GM19455 (cell line): ENCODE measurements at regions not wholly inside any gene's neighbourhood (a gene's known extent, or its start where the extent isn't known, plus 50 kb on each side); places are given as distances from the start of the nearest gene placed in this dataset.

Experiments
- ATAC-seq: cut with Tn5 transposase; IDR thresholded peaks from one replicate; pipeline ENCODE4 v1.9.1; 2021; ENCODE audit not compliant: unreplicated experiment

DNA sequence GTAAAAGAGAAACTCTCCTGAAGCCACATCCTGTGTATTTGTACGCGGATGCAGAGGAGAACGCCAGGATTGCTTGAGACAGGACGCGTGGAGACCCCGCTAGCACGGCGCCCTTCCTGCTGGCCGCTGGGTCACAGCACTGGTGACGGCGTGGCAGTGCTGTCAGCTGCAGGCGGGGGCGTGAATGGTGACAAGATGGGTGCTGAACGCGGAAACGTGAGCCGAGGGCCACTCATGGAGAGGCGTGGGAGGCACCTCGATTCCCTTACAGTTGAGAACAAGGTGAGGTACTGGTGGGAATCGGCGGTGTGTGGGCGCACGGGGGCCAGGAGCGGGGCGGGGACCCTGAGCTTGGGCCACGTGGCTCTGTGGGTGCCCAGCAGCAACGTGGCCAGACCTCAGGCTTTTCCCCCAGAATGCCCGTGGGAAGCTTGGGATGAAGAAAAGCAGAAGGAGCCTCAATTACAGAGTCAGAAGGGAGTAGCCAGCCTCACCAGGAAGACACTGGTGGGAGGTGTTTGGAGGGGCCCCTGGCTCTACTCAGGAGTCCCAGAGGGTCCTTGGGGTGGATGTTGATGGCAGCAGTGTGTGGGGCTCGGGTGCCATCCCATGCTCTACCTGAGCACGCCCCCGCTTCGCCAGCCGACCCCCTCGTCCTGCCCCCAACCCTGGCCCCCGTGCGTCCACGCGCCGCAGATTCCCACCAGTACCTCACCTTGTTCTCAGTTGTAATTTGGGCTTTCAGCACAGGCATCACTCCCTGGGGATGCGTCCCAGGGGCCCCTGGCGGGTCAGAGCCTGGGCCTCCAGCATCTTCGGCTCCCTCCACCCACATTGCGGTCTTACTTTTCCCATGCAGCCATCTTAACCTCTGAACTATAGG is 208.4 kb upstream of the TCERG1L start:
- no peak for ATAC-seq

DNA sequence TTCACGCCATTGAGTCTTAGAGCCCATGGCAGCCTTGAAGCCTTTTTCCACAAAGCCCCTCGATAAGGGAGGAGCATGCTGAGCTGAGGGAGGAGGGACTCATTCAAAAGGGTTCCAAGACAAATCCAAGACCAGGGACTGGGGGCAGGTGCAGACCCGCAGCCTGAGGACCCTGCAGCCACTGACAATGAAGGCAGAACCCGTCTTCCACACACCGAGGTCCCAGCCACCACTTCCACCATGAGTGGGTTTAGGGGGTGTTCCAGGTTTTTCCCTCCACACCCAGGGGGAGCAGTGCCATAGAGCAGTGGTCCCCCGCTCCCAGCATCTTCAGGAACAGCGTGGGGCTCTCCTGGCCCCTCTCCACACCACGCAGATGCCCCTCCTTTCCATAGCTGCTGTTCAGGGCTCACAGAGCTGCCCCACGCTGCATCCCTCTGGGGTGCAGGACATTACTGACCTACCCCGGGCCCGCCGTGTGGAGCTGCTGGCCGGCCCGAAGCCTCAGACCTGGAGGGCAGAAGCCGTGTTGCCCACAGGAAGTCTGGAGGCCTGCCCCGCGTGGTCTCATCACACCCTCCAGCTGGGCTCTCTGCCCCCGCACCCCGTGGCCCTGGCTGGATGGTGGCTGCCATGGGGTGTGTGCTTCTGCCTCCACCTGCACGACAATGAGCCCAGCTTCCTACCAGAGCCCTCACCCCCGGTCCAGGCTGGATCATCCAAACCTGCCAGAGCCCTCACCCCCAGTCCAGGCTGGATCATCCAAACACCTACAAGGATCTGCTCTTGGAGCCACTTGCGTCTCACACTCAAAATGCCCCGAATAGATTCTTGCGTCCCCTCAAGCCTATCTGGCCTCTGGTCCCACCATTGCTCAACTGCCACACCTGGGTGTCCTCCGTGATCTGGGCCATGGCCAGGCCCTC is 220.0 kb upstream of the TCERG1L start:
- ATAC-seq: no peak

- ATAC-seq: no peak
Observed at GRCh38 chr10:131532291-131532690, 220.8 kb upstream of the TCERG1L start.

GRCh38 chr10:131532745-131533341 is 221.3 kb upstream of the TCERG1L start:
- ATAC-seq: no peak

GRCh38 chr10:131533846-131534526 is 222.5 kb upstream of the TCERG1L start:
- ATAC-seq: no peak

DNA sequence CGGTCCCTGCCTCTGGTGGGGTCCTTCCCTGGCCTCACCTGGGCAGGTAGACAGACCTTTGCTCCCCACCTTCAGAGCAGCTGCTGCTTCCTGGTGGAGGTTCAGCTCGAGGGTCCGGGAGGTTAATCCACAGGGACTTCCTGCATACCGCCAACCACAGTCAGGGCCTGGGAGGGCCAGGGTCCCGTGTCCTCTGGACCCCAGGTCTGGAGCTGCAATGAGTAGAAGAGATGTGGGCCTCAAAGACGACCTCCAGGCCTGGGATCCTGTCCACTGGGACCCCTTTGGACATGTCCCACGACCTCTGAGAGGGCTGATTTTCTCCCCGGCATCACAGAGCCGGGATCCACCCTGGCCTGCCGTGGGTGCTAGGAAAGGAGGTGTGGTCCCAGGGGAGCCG is 223.3 kb upstream of the TCERG1L start:
- ATAC-seq: no peak

- no peak for ATAC-seq
Observed at GRCh38 chr10:131536676-131537075, 225.2 kb upstream of the TCERG1L start.

DNA sequence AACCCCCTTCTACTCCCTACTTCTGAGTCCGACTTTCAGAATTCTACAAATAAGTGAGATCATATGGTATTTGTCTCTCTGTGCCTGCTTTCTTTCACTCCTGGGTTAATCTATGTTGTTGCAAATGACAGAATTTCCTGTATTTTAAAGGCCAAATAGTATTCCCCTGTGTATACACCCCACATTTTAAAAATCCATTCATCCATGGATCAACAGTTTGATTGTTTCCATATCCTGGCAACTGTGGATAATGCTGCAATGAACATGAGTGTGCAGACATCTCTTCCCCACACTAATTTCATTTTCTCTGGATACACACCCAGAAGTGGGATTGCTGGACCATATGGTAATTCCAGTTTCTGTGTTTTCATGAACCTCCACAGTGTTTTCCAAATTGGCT is 225.8 kb upstream of the TCERG1L start:
- no peak for ATAC-seq

- ATAC-seq: no peak
Observed at GRCh38 chr10:131544495-131544894, 233.0 kb upstream of the TCERG1L start.

GRCh38 chr10:131546086-131546810 is 234.7 kb upstream of the TCERG1L start:
- ATAC-seq: no peak

- ATAC-seq: no peak
Observed at GRCh38 chr10:131547129-131547799, 235.7 kb upstream of the TCERG1L start.

GRCh38 chr10:131548176-131548575 is 236.7 kb upstream of the TCERG1L start:
- ATAC-seq: no peak

- no peak for ATAC-seq
Observed at GRCh38 chr10:131549116-131549515, 237.6 kb upstream of the TCERG1L start.

GRCh38 chr10:131553121-131553520 is 241.6 kb upstream of the TCERG1L start:
- ATAC-seq: no peak

DNA sequence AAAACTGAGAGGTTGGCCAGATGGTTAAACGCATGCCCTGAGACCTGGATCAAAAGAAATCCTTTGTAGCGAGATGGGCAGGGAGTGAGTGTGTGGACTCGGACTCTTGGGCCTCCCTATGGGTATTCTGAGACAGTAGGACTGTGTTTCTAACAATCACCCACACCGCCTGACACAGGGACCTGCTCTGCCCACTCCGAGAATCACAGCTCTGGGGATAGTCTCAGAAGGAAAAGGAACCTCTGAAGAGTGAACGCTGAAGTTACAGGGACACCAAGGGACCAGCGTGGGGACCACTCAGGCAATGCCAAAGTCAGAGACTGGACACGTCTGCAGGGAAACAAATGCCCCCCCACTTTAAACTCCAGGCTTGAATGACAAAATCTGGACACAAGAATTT is 242.1 kb upstream of the TCERG1L start:
- no peak for ATAC-seq

DNA sequence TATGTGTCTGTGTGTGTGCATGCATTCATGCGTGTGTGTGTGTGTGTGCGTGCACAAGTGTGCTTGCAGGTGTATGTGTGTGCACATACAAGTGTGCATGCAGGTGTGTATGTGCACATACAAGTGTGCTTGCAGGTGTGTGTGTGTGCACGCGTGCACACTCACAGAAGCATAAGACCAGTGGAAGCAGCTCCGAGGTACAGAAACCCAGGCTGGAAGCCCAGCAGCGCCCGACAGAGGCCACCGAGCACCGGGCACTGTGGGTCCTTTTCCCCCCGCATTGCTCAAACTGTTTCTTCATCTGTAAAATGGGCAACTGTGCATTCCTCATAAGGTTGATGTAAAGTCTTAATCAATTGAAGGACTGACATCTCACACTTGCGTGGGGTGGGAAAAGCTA is 243.3 kb upstream of the TCERG1L start:
- ATAC-seq: no peak

GRCh38 chr10:131555406-131555805 is 243.9 kb upstream of the TCERG1L start:
- no peak for ATAC-seq

DNA sequence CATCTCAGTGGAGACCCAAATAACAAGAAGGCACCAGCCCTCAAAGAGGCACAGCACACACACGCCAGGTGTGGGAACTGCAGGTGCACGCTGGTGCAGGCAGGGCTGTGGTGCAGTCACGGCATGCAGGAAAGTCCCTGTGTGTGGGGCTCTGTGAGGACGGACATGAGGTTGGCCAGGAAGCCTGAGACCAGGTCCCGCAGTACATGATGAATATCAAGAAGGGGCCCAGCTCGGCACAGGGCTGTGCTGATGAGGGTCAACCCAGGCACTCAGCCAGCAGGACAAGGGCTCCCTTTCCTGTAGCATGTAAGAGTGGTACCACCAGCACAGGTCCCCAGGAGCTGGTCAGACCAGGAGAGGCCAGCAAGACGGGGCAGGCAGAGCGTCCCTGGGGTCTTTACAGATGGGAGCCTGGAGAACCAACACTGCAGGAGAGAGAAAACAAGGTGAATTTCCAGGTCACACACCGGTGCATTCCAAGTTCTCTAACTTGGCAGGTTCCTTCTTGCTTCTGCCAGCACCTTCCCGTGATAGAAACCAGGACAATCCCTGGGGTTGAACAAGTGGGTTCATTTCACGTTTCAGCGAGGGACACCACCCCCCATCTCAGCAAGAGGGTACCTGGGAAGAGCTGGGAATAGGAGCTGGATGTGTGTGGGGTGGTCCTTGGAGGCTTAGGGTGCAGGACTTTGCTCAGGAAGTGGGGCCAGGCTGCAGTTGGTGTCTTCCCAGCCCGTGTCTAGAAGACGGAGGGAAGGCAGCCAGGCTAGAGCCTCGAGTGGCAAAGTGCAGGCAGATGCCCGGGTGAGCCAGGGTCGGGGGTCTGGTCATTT is 244.8 kb upstream of the TCERG1L start:
- no peak for ATAC-seq
